HG03558 (cell line): ENCODE measurements at regions not wholly inside any gene's neighbourhood (a gene's known extent, or its start where the extent isn't known, plus 50 kb on each side); places are given as distances from the start of the nearest gene placed in this dataset.
"Not testable (repeated sequence)": the region's sequence is repeated elsewhere in the genome, so short reads cannot be mapped to it uniquely, and the experiment has no call there.

ENCODE experiments used
- ATAC-seq: cut with Tn5 transposase; IDR thresholded peaks from one replicate; pipeline ENCODE4 v1.9.1; 2021; ENCODE audit warnings: moderate number of reproducible peaks; ENCODE audit not compliant: unreplicated experiment; ENCODE audit errors: extremely low read depth

GRCh38 chr6:115165912-115166311 is 823.1 kb upstream of the HS3ST5 start:
- not testable (repeated sequence) for ATAC-seq

- ATAC-seq: no peak
Measured at GRCh38 chr6:115159733-115160132, 816.9 kb upstream of the HS3ST5 start.

GRCh38 chr6:115137910-115138309 is 795.1 kb upstream of the HS3ST5 start:
- no peak for ATAC-seq

- ATAC-seq: no peak
Measured at GRCh38 chr6:115133790-115134189, 791.0 kb upstream of the HS3ST5 start.

GRCh38 chr6:115131709-115132490 is 789.1 kb upstream of the HS3ST5 start:
- no peak for ATAC-seq

- not testable (repeated sequence) for ATAC-seq
Measured at GRCh38 chr6:115121513-115121912, 778.7 kb upstream of the HS3ST5 start.

- no peak for ATAC-seq
Measured at GRCh38 chr6:115120391-115120790, 777.6 kb upstream of the HS3ST5 start.

- no peak for ATAC-seq
Measured at GRCh38 chr6:115091461-115091860, 748.6 kb upstream of the HS3ST5 start.

- no peak for ATAC-seq
Measured at GRCh38 chr6:115078555-115078954, 735.7 kb upstream of the HS3ST5 start.

- ATAC-seq: no peak
Measured at GRCh38 chr6:115071962-115072361, 729.1 kb upstream of the HS3ST5 start.

- no peak for ATAC-seq
Measured at GRCh38 chr6:115067690-115068447, 725.0 kb upstream of the HS3ST5 start.

GRCh38 chr6:115064680-115065079 is 721.9 kb upstream of the HS3ST5 start:
- no peak for ATAC-seq

GRCh38 chr6:115060581-115060980 is 717.8 kb upstream of the HS3ST5 start:
- no peak for ATAC-seq

- no peak for ATAC-seq
Measured at GRCh38 chr6:115058414-115059211, 715.8 kb upstream of the HS3ST5 start.

- ATAC-seq: no peak
Measured at GRCh38 chr6:115055579-115055978, 712.8 kb upstream of the HS3ST5 start.

GRCh38 chr6:115054242-115054641 is 711.4 kb upstream of the HS3ST5 start:
- ATAC-seq: not testable (repeated sequence)

- ATAC-seq: no peak
Measured at GRCh38 chr6:115053169-115053860, 710.5 kb upstream of the HS3ST5 start.

GRCh38 chr6:115016593-115016992 is 673.8 kb upstream of the HS3ST5 start:
- no peak for ATAC-seq

- ATAC-seq: no peak
Measured at GRCh38 chr6:115004982-115005381, 662.2 kb upstream of the HS3ST5 start.

- no peak for ATAC-seq
Measured at GRCh38 chr6:115004204-115004603, 661.4 kb upstream of the HS3ST5 start.
